ENCODE measurements at regions not wholly inside any gene's neighbourhood (a gene's known extent, or its start where the extent isn't known, plus 50 kb on each side); places are given as distances from the start of the nearest gene placed in this dataset.

DNA sequence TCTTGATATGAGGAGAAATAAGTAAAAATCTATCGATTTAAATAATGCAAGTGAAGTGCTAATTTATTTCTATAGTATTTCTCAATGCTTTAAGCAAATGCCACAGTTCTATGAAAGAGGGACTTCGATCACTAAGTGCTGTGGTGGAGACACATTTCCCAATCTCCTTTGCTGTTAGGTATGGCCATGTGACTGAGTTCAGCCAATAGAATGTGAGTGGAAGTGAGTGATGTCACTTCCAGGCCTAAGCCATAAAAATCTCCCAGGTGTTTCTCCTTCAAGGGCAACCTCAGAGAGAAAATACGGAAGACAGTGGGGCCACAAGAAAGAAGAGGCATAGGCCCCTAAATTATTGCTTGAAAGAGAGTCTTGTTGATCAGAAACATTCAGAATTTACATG, 100.3 kb upstream of the ANKH start:
- no peak for DNase-seq

GRCh38 chr5:14968796-14969195, 97.2 kb upstream of the ANKH start:
- DNase-seq: no peak

GRCh38 chr5:14967166-14967565, 95.6 kb upstream of the ANKH start:
- no peak for DNase-seq

DNA sequence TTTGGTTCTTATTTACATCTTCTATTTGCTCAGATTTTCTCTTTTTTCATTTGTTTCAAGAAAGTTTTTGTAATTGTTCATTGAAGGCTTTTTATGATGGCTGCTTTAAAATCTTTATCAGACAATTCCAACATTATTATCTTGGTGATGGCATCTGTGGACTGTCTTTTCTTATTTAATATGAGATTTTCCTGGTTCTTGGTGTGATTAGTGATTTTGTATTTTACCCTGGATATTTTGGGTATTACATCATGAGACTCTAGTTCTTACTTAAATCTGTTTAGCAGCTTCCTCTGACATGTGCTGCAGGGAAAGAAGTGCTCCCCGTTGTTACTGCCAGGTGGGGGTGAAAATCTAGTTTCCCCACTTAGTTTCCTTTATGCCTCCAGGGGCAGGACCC, 94.2 kb upstream of the ANKH start:
- DNase-seq: no peak

DNA sequence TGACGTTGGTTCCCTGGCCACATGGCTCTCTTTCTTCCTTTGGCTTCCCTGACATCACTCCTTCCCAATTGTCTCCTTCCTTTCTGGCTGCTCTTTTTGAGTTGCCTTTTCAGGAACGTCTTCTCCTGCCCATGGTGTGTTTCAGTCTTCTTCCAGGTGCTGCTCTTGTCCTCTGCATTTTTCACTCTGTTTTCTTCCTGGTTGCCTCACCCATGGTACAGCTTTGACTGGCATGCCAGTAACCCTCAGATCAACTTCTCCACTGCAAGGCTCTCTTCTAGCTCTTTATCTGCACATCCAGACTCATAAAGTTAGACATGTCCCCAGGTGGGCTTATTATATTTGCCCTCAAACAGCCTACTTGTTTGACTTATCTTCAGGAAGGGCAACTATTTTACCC, 91.0 kb upstream of the ANKH start:
- no peak for DNase-seq

GRCh38 chr5:14960120-14960462, 88.5 kb upstream of the ANKH start:
- no peak for DNase-seq

- no peak for DNase-seq
These were observed 88.0 kb upstream of the ANKH start for GRCh38 chr5:14959399-14960119.

DNA sequence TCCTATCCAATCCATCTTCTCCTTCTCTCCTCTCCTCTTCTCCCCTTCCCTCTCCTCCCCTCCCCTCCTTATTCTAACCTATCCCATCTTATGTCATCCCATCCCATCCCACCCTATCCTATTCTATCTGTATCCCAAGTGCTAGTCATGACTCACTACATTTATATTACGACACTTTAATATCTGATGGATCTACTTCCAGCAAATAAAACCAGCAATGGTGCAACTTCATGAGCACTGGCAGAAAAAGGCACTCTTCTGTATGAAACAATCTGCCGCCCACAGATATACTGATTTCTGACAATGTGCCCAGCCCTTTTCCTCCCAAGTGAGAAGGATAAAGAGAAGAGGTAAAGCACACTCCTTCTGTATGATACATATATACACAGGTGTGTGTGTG, 86.6 kb upstream of the ANKH start:
- DNase-seq: no peak

DNA sequence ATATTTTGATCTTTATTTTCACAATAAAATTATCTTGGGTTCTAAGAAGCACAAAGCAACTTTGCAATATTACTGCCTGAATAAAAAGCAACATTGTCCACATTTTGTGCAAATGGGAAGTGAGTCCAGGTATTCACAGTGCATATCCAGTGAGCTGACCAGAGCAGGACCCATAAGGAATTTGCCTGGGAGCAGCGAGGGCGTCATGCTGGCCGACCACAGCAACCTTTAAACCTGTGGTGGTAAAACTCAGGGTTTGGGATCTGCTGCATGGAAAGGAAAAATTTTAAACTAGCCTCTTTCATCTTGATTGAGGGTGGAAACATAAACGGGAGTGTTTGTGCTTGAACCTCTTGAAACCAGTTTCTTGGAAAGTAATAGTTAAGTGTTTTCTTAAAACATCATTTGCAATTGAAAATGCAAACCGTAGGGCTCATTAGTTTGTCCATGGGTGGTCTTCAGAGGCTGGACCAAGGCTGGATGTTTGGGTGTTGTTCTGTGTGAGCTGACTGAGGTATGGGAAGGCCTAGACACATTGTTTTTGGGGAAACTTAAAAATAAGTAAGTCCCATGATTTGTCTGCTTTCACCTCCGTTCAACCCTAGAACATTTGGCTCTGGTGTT, 85.0 kb upstream of the ANKH start:
- DNase-seq: no peak

DNA sequence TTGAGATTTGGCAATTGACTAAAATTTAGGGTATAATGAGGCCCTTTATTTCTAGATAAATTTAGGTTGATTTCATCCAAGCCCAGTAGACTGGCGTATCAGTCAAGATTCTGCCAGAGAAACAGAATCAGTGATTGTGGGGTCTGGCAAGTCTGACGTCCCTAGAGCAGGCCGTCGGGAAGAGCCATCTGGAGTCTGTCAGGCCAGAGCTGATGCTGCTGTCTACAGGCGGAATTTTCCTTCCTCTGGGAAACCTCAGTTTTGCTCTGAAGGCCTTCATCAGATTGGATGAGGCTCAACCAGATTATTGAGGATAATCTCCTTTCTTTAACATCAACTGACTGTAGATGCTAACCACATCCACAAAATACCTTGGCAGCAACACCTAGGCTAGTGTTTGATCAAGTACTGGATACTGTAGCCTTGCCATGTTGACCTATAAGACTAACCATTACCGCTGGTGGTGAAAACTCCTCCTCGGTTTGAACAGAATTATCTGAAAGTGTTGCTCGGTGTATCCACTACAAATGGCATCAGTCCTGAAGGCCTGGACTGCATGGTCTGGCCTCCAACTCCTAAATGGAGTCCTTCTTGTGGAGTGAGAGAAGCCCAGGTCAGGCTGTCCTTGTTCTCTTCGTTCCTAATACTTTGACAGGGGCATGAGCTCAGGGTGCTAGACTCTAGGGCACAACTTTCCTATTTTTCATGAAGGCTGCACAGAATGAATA, 83.2 kb upstream of the ANKH start:
- DNase-seq: no peak

GRCh38 chr5:14954216-14954615, 82.6 kb upstream of the ANKH start:
- no peak for DNase-seq

DNA sequence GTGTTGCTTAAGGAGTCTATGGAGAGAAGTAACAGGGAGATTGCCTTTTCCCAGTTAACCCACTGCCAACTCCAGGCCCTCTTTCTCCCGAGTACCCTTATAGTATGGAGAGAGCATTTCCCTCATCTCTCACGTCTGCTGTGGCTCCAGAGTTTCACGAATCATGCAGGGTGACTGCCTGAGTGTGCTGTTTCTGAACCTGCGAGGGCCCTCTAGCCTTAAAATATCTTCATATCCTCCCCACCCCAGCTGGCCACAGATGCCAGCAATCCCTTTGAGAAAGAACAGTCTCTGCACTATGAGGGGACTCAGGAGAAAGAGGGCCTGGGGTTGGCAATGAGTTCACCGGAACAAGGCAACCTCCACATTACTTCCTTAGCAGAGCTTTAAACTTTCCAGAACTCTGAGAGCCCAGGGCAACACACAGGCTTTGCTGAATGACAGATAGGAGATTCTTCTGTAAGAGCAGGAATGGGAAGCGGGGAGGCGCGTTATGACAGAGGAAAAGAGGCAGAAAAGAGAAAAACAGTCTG, 81.6 kb upstream of the ANKH start:
- no peak for DNase-seq

DNA sequence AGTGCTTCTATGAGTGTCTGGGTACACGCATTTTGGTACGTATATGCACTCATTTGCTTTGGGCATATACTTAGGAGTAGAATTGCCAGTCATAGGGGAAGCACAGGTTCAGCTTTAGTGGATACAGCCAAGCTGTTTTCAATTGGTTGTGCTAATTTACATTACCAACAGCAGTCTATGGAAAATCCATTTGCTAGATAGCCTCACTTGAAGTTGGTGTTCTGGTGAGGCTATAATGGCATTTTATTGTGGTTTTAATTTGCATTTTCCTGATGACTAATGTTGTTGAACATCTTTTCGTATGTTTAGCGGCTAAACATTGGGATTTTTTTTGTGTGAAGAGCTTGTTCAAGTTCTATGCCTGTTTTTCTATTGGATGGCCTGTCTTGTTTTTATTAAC, 76.8 kb upstream of the ANKH start:
- no peak for DNase-seq

DNA sequence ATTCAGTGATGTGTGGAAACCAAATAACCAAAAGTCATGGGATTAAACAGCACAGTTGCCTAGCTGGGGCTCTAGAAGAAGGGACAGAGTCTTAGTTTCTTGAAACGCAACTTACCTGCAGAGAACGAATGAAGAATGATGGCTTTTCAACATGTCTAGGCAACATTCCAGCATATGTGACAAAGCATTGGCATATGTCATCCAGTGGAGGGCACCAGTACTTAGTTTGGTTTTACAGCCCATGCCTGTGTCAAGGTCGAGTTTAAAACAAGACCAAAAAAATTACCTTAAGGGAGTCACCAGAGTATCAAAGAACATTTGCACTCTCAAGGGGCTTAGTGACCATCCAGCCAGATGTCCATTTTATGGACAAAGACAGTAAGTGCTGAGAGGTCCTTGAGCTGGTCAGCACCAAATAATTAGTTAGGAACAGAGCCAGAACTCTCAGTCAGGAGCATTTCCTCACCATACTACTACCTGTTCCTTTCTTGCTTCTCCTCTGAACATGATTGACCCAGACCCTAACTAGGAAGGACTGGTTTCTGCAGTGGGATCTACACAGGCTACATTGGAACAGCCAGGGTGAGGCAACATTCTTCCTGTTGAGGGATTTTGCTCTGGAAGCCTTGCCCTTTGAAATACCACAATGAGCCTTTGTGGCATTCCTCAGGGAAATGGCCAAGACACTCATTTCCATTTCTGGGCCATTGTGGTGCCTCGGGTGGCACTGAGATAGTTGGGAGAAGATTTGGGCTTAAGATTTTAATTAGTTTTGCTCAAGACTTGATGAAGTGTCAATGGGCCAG, 75.4 kb upstream of the ANKH start:
- DNase-seq: peak; percentile 29

GRCh38 chr5:14945450-14945849, 73.9 kb upstream of the ANKH start:
- DNase-seq: no peak

DNA sequence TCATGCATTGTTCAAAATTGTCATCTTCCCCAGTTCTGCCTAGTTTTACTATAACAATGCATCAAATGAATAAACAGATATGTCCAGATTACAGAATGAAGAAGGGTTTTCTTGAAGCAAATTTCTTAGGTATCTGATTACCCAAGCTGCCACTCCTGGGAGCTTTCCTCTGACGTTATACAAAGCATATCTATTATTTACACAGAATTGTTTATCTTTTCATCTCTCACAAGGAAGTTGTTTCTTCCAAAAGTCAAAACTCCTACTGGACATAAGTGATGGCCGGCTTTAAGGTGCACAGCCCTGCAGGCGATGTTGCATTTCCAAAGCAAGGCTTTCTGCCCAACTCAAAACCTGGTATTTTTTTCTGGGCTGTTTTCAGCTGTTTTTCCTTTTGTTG, 73.4 kb upstream of the ANKH start:
- no peak for DNase-seq

- no peak for DNase-seq
These were observed 72.8 kb upstream of the ANKH start for GRCh38 chr5:14944350-14944739.

DNA sequence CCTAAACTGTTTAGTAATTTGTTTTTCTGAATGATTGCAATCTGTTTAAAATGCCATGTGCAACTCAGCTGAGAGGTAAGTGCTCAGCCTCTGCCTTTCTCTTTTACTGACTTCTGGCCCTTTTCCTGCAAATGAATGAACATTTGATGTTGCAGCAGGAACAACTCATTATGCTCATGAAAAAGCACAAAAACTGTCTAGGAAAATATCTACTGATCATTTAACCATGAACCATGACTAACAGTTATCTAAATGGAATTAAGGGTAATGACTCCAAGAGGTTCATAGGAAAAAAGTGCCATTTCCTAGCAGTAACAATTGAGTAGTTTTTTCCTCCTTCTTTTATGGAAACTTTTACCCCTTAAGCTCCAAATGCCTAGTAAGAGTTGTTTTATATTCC, 70.6 kb upstream of the ANKH start:
- no peak for DNase-seq

DNA sequence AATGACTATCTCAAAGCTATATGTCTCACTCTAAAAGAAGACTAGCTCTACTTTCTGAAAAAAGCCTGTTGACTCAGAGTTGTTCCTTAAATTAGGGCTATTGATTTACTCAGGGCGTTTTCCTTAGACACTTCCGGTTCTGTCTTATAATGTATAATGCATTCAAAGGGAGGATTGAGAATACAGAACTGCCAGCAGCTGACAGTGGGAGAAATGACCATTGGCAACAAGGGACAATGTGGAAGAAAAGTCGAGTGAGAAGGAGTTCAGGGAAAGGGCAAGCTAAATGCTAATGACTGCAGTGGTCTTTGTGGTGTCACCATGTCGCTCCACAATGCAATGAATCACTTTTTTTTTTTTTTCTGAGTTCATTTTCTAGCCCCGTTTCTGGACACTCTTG, 65.7 kb upstream of the ANKH start:
- DNase-seq: no peak

- no peak for DNase-seq
These were observed 65.0 kb upstream of the ANKH start for GRCh38 chr5:14936588-14936987.

DNA sequence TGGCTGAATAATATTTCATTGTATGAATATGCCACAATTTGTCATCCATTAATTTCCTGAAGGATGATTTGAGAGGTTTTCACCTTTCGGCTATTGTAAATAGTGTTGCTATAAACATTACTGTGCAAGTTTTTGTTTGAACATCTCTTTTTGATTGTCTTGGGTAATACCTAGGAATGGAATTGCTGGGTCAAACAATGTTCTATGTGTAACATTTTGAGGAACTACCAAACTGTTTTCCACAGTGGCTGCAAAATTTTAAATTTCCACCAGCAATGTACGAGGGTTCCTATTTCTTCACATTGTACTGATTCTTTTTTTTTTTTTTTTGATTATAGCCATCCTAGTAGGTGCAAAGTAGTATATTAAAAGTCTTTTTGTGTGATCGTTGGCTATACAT, 63.8 kb upstream of the ANKH start:
- no peak for DNase-seq

GRCh38 chr5:14932902-14933469, 61.4 kb upstream of the ANKH start:
- no peak for DNase-seq

- no peak for DNase-seq
These were observed 58.9 kb upstream of the ANKH start for GRCh38 chr5:14930486-14930885.
